Retinal pigment epithelial cell (primary cell): ENCODE measurements at regions not wholly inside any gene's neighbourhood (a gene's known extent, or its start where the extent isn't known, plus 50 kb on each side); places are given as distances from the start of the nearest gene placed in this dataset.

ENCODE experiments used
- DNase-seq: peaks from one replicate; pipeline ENCODE4 v3.0.0-alpha.2; 2010; ENCODE audit warnings: low read depth
- H3K4me3 ChIP-seq: 2 replicates; pipeline ENCODE4 v1.5.1; 2011; ENCODE audit warnings: mild to moderate bottlenecking, low read length, control low read depth, moderate library complexity
- TF ChIP-seq, protein P1 (sequence below): conservative IDR thresholded peaks from 2 replicates; pipeline ENCODE4 v1.5.1; 2011; ENCODE audit warnings: low read depth, low read length, control low read depth, inconsistent platforms

DNA sequence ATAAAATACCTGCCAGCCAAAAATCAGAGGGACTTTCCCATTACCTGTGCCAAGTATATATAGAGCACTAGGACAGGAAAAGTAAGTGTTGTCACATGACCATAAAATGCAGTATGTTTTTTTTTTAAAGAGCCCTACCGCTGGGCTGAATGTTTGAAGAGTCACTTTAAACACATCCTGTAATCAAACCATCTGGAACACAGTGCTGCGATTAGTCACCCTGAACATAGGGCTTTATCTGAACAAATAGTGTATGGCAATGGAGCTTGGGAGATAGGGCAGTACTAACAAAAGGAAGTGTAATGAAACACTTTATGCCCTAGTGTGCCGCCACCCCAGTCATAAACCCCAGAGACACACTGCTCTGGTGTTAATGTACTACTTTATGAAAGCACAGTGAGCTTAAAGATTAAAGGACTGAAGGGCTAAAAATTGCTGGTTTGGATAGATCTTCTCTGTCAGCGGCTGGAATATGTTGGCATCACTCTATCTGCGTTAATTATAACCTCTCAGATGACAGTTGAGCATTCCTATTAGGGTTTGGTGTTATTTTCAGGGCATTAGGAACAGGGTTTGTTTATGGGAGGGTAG, 90.4 kb downstream of the ZNF608 start:
- no peak overlapping the region for H3K4me3 ChIP-seq
- DNase-seq = peak; percentile 48
- TF ChIP-seq, protein P1, sequence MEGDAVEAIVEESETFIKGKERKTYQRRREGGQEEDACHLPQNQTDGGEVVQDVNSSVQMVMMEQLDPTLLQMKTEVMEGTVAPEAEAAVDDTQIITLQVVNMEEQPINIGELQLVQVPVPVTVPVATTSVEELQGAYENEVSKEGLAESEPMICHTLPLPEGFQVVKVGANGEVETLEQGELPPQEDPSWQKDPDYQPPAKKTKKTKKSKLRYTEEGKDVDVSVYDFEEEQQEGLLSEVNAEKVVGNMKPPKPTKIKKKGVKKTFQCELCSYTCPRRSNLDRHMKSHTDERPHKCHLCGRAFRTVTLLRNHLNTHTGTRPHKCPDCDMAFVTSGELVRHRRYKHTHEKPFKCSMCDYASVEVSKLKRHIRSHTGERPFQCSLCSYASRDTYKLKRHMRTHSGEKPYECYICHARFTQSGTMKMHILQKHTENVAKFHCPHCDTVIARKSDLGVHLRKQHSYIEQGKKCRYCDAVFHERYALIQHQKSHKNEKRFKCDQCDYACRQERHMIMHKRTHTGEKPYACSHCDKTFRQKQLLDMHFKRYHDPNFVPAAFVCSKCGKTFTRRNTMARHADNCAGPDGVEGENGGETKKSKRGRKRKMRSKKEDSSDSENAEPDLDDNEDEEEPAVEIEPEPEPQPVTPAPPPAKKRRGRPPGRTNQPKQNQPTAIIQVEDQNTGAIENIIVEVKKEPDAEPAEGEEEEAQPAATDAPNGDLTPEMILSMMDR = no peak

DNA sequence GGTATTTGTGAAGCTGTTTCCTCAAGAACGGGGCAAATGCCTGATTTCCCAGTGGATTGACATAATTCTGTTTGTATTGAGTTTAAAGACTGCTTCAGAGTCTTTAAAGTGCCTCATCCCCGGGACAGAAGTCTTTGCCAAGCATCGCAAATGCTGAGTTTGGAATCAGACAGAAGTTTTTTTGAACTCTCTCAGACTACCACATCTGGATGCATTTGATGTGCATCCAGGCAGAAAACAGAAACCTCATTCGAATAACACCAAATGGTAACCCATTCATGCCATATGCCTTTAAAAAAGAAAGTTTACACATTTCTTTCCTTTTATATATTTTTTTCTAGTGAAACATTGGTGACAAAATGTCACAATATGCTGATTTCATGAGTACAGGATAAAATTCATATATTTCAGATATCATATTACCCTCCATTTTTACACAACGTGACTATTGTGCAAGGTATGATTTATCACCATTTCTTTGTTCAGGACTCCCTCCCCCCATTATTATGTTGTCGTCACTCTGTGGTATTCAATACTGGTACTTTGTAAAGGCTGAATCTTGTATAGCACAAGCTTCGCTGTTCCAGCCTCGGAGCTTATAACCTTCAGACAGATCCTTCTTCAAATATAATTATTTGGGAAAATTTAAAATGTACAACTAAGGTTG, 91.1 kb downstream of the ZNF608 start:
- no peak overlapping the region for H3K4me3 ChIP-seq
- TF ChIP-seq, protein P1 = no peak
- DNase-seq = no peak

DNA sequence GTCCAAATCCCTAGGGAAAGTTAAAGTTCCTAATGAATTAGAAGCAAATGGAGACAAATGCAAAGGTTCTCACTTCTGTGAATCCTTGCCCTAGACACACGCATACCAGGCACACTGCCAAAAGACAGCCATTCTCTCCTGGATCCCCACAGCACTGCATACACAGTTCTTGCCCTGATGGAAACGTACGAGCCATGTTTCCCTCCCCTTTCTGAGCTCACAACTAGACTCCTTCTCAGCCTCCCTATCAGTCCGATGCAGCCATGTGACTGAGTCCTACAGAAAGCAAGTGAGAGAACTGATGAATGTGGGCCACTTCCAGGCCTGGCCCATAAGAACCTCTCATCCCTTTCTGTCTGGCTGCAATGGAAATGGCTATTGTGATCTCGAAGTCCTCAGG, 92.0 kb downstream of the ZNF608 start:
- no peak for DNase-seq
- no peak overlapping the region for H3K4me3 ChIP-seq
- TF ChIP-seq, protein P1 = no peak

DNA sequence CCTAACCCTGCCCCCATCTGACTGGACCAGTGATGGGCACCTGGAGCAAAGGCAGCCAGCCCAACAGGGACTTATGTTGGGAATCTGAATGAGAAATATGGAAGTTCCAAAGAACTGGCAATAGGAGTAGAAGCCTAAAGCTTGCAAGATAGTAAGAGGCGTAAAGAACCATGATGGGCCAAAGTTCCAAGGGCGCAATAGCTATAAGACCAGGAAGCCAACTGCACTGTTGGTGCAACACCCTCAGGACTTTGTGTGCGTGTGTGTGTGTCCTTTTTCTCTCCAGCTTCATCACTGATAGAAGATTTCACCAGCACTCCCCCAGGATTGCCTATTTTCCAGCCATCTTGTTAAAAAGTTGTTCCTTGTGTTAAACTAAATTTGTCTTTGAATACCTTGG, 92.8 kb downstream of the ZNF608 start:
- DNase-seq = no peak
- TF ChIP-seq, protein P1 = no peak

DNA sequence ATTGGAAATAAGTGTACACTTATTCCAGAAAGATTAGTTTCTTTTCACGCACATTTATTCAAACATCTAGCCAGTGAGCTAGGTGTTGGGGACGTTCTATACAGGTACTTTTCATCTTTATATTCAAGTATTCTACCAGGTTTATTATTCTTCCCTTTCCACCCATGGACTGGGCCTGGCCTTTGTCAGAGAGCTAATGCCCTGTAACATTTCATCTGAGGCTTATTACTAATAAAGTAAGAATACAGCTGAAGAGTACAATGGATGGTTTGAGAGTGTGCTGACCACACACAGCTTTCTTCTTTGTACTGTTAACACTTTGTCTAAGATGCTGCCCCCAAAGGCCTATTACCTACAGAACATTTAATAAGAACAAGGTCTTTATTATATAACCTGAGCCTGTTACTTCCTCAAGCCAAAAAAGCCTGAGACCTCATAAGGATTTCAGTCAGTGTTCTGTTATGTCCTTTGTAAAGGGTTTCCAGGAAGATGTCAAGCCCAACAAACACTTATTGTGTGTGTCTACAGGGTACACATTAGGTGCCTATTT, 93.5 kb downstream of the ZNF608 start:
- DNase-seq = no peak
- H3K4me3 ChIP-seq = no peak overlapping the region
- TF ChIP-seq, protein P1 = no peak

More for the DNA sequence above, 92.8 kb downstream of the ZNF608 start:
- no peak overlapping the region for H3K4me3 ChIP-seq

DNA sequence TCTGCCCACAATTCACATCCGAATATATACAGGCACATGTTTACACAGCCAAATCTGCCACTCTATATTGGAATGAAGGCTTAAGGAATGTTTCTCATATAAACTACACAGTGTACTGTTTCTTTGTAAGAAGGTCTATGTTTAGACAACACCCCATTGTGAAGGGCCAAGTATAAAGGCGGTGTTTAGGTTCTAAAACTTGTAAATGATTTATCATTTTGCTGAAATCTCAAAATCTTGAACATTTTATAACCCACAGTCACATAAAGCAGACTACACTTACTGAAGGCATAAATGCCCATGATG, 94.0 kb downstream of the ZNF608 start:
- TF ChIP-seq, protein P1 = no peak
- no peak overlapping the region for H3K4me3 ChIP-seq
- no peak for DNase-seq
